Breast epithelium (tissue), 4 donors: ENCODE measurements at regions not wholly inside any gene's neighbourhood (a gene's known extent, or its start where the extent isn't known, plus 50 kb on each side); places are given as distances from the start of the nearest gene placed in this dataset.

Experiments
- DNase-seq, 2 donors: peaks; one replicate each; pipeline ENCODE4 v3.0.0-alpha.2; 2019; ENCODE audit warnings: low spot score in 2 of 2
- H3K27ac ChIP-seq, 2 donors: fragments of 200-600 bp; sonication (generic) in 1 of 2; one replicate each; pipeline ENCODE4 v1.5.1; 2016 to 2019; ENCODE audit warnings: mild to moderate bottlenecking in 1 of 2
- H3K27me3 ChIP-seq, 2 donors: fragments of 200-600 bp; sonication (generic) in 1 of 2; one replicate each; pipeline versions ENCODE4 v1.5.1 to v1.6.0; 2017 to 2019; ENCODE audit warnings: control low read depth in 1 of 2, mild to moderate bottlenecking in 1 of 2
- H3K36me3 ChIP-seq: fragments of 200-600 bp; one replicate; pipeline ENCODE4 v1.5.1; 2019
- H3K4me1 ChIP-seq, 2 donors: fragments of 200-600 bp; sonication (generic); one replicate each; pipeline ENCODE4 v1.5.1; 2016 to 2019; ENCODE audit warnings: control low read depth in 1 of 2
- H3K4me3 ChIP-seq, 3 donors: fragments of 200-600 bp; sonication (generic); 1 replicate in 2 of 3; 2 replicates in 1 of 3; pipeline ENCODE4 v1.5.1; 2016 to 2019; ENCODE audit warnings: mild to moderate bottlenecking in 3 of 3, moderate library complexity in 2 of 3
- H3K9me3 ChIP-seq, 2 donors: fragments of 200-600 bp; sonication (generic) in 1 of 2; one replicate each; pipeline ENCODE4 v1.5.1; 2016 to 2019; ENCODE audit warnings: control low read depth in 1 of 2
- POLR2A ChIP-seq: fragments of 450-650 bp; IDR thresholded peaks from one replicate; pipeline ENCODE4 v1.6.1; 2016; ENCODE audit warnings: antibody characterized with exemption, mild to moderate bottlenecking, moderate library complexity
- POLR2AphosphoS5 ChIP-seq, 3 donors: sonication (generic); formaldehyde crosslinking; IDR thresholded peaks; one replicate each; pipeline ENCODE4 v1.6.1; 2017; ENCODE audit warnings: antibody characterized with exemption in 3 of 3
- intact Hi-C: fragments of 100-400 bp; cut with DNase I; formaldehyde crosslinking; loops from one replicate; pipeline ENCODE4 v1.15.1; 2023; ENCODE audit warnings: low total_unique reads
- TF ChIP-seq, protein P1 (sequence below), 3 donors: fragments of 450-650 bp; IDR thresholded peaks; one replicate each; pipeline ENCODE4 v1.5.1; 2016 to 2017; ENCODE audit warnings: antibody characterized with exemption in 3 of 3, mild to moderate bottlenecking in 3 of 3, moderate library complexity in 3 of 3

GRCh38 chr6:11833626-11834592 is 55.3 kb upstream of the ADTRP start:
- no peaks in the 10 kb centered on the region for H3K36me3 ChIP-seq
- no peak overlapping the region for H3K4me3 ChIP-seq
- intact Hi-C loops: no loop called here
- TF ChIP-seq POLR2A: no peak
- H3K4me1 ChIP-seq: no peaks in the 10 kb centered on the region
- no peak for DNase-seq
- no peak overlapping the region for H3K27ac ChIP-seq
- H3K9me3 ChIP-seq: no peaks in the 10 kb centered on the region
- H3K27me3 ChIP-seq: no peaks in the 10 kb centered on the region

GRCh38 chr6:11831653-11832052 is 53.0 kb upstream of the ADTRP start:
- no peak for TF ChIP-seq POLR2AphosphoS5 (IDR thresholded peaks at IDR 0.05)
- TF ChIP-seq, protein P1, sequence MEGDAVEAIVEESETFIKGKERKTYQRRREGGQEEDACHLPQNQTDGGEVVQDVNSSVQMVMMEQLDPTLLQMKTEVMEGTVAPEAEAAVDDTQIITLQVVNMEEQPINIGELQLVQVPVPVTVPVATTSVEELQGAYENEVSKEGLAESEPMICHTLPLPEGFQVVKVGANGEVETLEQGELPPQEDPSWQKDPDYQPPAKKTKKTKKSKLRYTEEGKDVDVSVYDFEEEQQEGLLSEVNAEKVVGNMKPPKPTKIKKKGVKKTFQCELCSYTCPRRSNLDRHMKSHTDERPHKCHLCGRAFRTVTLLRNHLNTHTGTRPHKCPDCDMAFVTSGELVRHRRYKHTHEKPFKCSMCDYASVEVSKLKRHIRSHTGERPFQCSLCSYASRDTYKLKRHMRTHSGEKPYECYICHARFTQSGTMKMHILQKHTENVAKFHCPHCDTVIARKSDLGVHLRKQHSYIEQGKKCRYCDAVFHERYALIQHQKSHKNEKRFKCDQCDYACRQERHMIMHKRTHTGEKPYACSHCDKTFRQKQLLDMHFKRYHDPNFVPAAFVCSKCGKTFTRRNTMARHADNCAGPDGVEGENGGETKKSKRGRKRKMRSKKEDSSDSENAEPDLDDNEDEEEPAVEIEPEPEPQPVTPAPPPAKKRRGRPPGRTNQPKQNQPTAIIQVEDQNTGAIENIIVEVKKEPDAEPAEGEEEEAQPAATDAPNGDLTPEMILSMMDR (IDR thresholded peaks at IDR 0.05): no peak
- Histone ChIP-seq H3K36me3 (no peaks in the 10 kb centered on the region), H3K27me3 (no peaks in the 10 kb centered on the region), H3K4me1 (no peaks in the 10 kb centered on the region), H3K9me3 (no peaks in the 10 kb centered on the region), H3K27ac (no peak overlapping the region), H3K4me3 (no peak overlapping the region)
- DNase-seq: no peak
- intact Hi-C loops: no loop called here

- H3K27me3 ChIP-seq: no peaks in the 10 kb centered on the region
- intact Hi-C loops: no loop called here
- DNase-seq: no peak
These were observed 51.9 kb upstream of the ADTRP start for GRCh38 chr6:11830520-11830919.

GRCh38 chr6:11830105-11830504 is 51.5 kb upstream of the ADTRP start:
- Histone ChIP-seq H3K27ac (no peak overlapping the region), H3K36me3 (no peaks in the 10 kb centered on the region), H3K9me3 (no peaks in the 10 kb centered on the region), H3K4me1 (no peaks in the 10 kb centered on the region), H3K27me3 (no peaks in the 10 kb centered on the region), H3K4me3 (no peak overlapping the region)
- intact Hi-C loops: no loop called here
- no peak for TF ChIP-seq POLR2AphosphoS5 (IDR thresholded peaks at IDR 0.05)
- TF ChIP-seq POLR2A: no peak
- TF ChIP-seq, protein P1 (IDR thresholded peaks at IDR 0.05): no peak
- no peak for DNase-seq

More at GRCh38 chr6:11830520-11830919, 51.9 kb upstream of the ADTRP start:
- Histone ChIP-seq H3K9me3 (no peaks in the 10 kb centered on the region), H3K4me3 (no peak overlapping the region), H3K4me1 (no peaks in the 10 kb centered on the region), H3K27ac (no peak overlapping the region), H3K36me3 (no peaks in the 10 kb centered on the region)
- TF ChIP-seq POLR2A: no peak
- TF ChIP-seq, protein P1 (IDR thresholded peaks at IDR 0.05): no peak
- TF ChIP-seq POLR2AphosphoS5 (IDR thresholded peaks at IDR 0.05): no peak

DNA sequence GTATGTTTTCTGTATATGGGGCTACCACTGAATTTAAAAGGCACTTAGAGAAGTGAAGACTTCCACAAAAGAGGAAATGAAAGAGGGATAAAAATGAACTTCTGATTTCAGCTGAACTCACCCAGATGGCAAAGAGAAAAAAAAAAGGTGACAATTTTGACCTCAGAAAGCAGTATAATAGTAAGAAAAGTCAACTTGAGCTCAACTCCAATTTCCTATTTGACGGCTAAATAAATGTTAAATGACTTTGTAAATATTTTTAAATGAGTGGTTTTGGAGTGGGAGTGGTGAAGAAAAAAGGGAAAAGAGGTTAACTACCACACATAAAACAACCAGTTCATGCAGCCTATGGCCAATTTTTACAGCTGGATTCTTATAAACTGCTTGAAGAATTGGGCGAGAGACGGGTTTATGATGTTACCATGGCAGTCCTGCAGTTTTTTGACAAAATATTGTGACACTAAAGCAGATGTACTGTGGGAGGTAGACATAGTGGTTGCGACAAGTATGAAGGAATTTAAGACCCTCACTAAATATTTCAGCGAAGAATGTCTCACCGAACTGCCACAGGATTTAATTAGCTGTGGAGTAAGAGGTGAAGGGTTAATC is 49.8 kb upstream of the ADTRP start:
- intact Hi-C loops: no loop called here
- no peaks in the 10 kb centered on the region for H3K9me3 ChIP-seq
- no peak for DNase-seq
- H3K36me3 ChIP-seq: no peaks in the 10 kb centered on the region
- no peak overlapping the region for H3K27ac ChIP-seq
- no peaks in the 10 kb centered on the region for H3K27me3 ChIP-seq
- H3K4me1 ChIP-seq: no peaks in the 10 kb centered on the region
- H3K4me3 ChIP-seq: no peak overlapping the region
- TF ChIP-seq POLR2AphosphoS5 (IDR thresholded peaks at IDR 0.05): no peak
- TF ChIP-seq POLR2A: no peak
- TF ChIP-seq, protein P1 (IDR thresholded peaks at IDR 0.05): no peak
